PFSK-1 (cell line): ENCODE measurements at regions not wholly inside any gene's neighbourhood (a gene's known extent, or its start where the extent isn't known, plus 50 kb on each side); places are given as distances from the start of the nearest gene placed in this dataset.

Experiments used
- FOXP2 ChIP-seq: optimal IDR thresholded peaks from 2 replicates; pipeline ENCODE3; 2011; ENCODE audit warnings: borderline replicate concordance, control low read depth, inconsistent platforms; ENCODE audit not compliant: insufficient read depth; ENCODE audit errors: extremely low read length, extremely low read depth
- POLR2AphosphoS5 ChIP-seq: IDR thresholded peaks from 2 replicates; pipeline ENCODE4 v1.6.1; 2012; ENCODE audit warnings: low read depth, mild to moderate bottlenecking, control low read depth, low read length, moderate library complexity
- SIN3A ChIP-seq: IDR thresholded peaks from 2 replicates; pipeline ENCODE4 v1.6.1; 2012; ENCODE audit warnings: mild to moderate bottlenecking, low read length, moderate library complexity, borderline replicate concordance; ENCODE audit not compliant: insufficient read depth
- TAF1 ChIP-seq: IDR thresholded peaks from 2 replicates; pipeline ENCODE4 v1.6.1; 2012; ENCODE audit warnings: low read length, control low read depth, borderline replicate concordance; ENCODE audit not compliant: insufficient read depth
- TF ChIP-seq, protein P1 (sequence below), 2 experiments: IDR thresholded peaks; 2 replicates each; pipeline versions ENCODE4 v1.6.1 to v1.8.0; 2011 to 2012; ENCODE audit warnings: low read depth in 2 of 2, low read length in 2 of 2, control low read depth in 1 of 2, inconsistent platforms in 1 of 2, mild to moderate bottlenecking in 1 of 2, moderate library complexity in 1 of 2; ENCODE audit not compliant: insufficient read depth in 1 of 2

DNA sequence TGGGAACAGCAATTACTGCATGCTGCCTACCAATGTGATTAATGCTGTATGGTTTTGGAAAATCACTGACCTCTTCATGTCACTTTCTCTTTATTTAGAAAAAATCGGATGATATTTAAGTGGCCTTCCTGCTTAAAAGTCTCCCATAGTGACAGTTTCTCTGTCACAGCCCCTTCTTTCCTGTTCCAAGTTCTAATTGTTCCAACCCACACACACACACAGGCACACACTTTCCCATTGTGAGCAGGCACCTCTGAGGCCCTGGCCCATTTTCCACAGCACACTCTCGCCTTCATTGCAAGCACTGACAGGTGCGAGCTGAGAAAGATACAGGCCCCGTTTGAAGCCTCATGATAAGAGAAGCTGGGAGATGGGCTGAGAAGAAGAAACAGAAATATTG, 505.9 kb downstream of the HS3ST4 start:
- no peak for TF ChIP-seq TAF1
- TF ChIP-seq FOXP2: no peak
- TF ChIP-seq, protein P1, sequence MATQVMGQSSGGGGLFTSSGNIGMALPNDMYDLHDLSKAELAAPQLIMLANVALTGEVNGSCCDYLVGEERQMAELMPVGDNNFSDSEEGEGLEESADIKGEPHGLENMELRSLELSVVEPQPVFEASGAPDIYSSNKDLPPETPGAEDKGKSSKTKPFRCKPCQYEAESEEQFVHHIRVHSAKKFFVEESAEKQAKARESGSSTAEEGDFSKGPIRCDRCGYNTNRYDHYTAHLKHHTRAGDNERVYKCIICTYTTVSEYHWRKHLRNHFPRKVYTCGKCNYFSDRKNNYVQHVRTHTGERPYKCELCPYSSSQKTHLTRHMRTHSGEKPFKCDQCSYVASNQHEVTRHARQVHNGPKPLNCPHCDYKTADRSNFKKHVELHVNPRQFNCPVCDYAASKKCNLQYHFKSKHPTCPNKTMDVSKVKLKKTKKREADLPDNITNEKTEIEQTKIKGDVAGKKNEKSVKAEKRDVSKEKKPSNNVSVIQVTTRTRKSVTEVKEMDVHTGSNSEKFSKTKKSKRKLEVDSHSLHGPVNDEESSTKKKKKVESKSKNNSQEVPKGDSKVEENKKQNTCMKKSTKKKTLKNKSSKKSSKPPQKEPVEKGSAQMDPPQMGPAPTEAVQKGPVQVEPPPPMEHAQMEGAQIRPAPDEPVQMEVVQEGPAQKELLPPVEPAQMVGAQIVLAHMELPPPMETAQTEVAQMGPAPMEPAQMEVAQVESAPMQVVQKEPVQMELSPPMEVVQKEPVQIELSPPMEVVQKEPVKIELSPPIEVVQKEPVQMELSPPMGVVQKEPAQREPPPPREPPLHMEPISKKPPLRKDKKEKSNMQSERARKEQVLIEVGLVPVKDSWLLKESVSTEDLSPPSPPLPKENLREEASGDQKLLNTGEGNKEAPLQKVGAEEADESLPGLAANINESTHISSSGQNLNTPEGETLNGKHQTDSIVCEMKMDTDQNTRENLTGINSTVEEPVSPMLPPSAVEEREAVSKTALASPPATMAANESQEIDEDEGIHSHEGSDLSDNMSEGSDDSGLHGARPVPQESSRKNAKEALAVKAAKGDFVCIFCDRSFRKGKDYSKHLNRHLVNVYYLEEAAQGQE (IDR thresholded peaks at IDR 0.05; ENCODE audit: insufficient read depth in 1 of 2, low read depth in 2 of 2, low read length in 2 of 2): no peak
- TF ChIP-seq POLR2AphosphoS5: no peak
- TF ChIP-seq SIN3A: no peak

GRCh38 chr16:26198221-26198620, 506.5 kb downstream of the HS3ST4 start:
- TF ChIP-seq, protein P1 (IDR thresholded peaks at IDR 0.05; ENCODE audit: insufficient read depth in 1 of 2, low read depth in 2 of 2, low read length in 2 of 2): no peak
- TF ChIP-seq POLR2AphosphoS5: no peak
- TF ChIP-seq FOXP2: no peak
- TF ChIP-seq TAF1: no peak
- TF ChIP-seq SIN3A: no peak

DNA sequence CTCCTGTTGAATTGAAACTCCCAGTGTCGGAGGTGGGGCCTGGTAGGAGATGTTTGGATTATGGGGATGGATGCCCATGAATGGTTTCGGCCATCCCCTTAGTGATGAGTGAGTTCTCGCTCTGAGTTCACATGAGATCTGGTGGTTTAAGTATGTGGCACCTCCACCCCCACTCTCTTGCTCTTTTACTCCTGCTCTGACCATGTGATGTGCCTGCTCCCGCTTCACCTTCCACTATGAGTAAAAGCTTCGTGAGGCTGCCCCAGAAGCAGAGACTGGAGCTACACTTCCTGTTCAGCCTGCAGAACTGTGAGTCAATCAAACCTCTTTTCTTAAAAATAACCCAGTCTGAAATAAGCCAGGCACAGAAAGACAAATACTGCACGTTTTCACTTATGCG, 512.4 kb downstream of the HS3ST4 start:
- TF ChIP-seq, protein P1 (IDR thresholded peaks at IDR 0.05; ENCODE audit: insufficient read depth in 1 of 2, low read depth in 2 of 2, low read length in 2 of 2): no peak
- TF ChIP-seq SIN3A (no peak), FOXP2 (no peak), TAF1 (no peak), POLR2AphosphoS5 (no peak)

DNA sequence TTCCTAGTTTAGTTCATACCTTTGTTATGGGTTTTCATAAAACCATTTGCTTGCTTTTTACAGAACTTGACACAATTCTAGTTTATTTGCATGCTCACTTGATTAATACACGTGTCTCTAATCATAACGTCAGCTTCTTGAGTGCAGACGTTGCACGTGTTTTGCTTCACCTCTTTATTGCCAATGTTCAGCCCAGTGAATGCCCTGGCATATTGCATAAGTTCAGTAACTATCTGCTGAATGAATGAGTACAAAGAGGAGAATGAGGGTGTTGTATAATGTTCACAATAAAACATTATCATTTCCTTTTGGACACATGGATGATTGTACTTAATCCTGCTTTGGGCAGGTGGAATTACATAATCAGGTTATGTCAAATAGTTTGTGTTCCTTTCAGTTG, 519.8 kb downstream of the HS3ST4 start:
- TF ChIP-seq POLR2AphosphoS5: no peak
- no peak for TF ChIP-seq FOXP2
- TF ChIP-seq SIN3A: no peak
- TF ChIP-seq TAF1: no peak
- TF ChIP-seq, protein P1 (IDR thresholded peaks at IDR 0.05; ENCODE audit: insufficient read depth in 1 of 2, low read depth in 2 of 2, low read length in 2 of 2): no peak

- TF ChIP-seq TAF1: no peak
- TF ChIP-seq POLR2AphosphoS5: no peak
- TF ChIP-seq SIN3A: no peak
- no peak for TF ChIP-seq FOXP2
- TF ChIP-seq, protein P1 (IDR thresholded peaks at IDR 0.05; ENCODE audit: insufficient read depth in 1 of 2, low read depth in 2 of 2, low read length in 2 of 2): no peak
Observed at GRCh38 chr16:26212599-26212998, 520.8 kb downstream of the HS3ST4 start.
